GM18499 (cell line): ENCODE measurements at regions not wholly inside any gene's neighbourhood (a gene's known extent, or its start where the extent isn't known, plus 50 kb on each side); places are given as distances from the start of the nearest gene placed in this dataset.
"Not testable (repeated sequence)": the region's sequence is repeated elsewhere in the genome, so short reads cannot be mapped to it uniquely, and the experiment has no call there.

ENCODE experiments used
- ATAC-seq: cut with Tn5 transposase; IDR thresholded peaks from one replicate; pipeline ENCODE4 v1.9.1; 2021; ENCODE audit warnings: moderate number of reproducible peaks; ENCODE audit not compliant: insufficient read depth, unreplicated experiment

DNA sequence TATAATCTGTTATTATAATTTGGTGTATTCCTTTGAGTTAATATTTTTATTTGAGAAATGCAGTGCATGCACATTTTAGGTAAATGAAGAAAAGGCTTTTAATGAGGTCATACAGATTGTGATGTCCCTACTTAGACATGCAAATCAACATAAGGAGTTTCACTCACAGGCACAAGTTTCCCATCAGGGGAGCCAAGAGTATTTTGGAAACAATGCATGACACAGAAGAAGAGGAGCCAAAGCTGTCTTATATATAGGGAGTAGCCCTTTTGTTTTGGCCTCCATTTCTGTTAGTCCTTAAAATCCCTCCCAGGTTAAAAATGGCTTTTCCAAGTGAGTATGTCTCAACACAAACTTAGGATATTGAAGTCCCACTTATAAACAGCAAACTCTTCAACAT lies 703.4 kb upstream of the ANKRD30A start:
- no peak for ATAC-seq

- ATAC-seq = no peak
These were observed 708.9 kb upstream of the ANKRD30A start for GRCh38 chr10:36416513-36416912.

DNA sequence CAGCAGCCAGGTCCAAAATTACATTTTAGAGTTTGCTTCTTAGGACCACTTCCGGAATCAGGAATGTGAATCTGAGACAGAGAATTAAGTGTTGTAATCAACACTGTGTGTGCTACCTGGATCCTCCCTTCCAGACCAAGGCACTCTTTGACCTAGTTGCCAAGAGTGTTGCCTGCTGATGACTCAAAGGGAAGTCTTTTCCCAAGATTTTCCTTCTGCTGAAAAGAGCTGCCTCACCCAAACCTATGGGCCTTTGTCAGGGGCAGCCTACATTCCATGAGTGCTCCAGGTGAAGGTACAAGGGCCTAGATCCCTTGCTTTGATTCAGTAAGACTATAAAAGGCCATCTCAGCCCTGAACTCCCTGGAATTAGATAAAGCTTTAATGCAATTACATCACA lies 712.5 kb upstream of the ANKRD30A start:
- ATAC-seq = no peak

- ATAC-seq = not testable (repeated sequence)
These were observed 725.2 kb upstream of the ANKRD30A start for GRCh38 chr10:36400238-36400637.

DNA sequence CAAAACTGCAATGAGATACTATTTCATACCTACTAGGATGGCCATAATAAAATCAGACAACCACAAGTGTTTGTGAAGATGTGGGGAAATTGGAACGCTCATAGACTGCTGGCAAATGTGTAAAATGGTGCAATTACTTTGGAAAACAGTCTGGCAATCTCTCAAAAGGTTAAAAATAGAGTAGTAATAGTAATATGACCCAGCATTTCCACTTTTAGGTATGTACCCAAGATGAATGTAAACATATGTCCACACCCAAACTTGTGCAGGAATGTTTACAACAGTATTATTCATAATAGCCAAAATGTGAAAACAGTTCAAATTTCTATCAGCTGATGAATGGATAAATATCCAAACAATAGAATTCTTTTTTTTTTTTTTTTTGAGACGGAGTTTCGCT lies 731.6 kb upstream of the ANKRD30A start:
- ATAC-seq = no peak

DNA sequence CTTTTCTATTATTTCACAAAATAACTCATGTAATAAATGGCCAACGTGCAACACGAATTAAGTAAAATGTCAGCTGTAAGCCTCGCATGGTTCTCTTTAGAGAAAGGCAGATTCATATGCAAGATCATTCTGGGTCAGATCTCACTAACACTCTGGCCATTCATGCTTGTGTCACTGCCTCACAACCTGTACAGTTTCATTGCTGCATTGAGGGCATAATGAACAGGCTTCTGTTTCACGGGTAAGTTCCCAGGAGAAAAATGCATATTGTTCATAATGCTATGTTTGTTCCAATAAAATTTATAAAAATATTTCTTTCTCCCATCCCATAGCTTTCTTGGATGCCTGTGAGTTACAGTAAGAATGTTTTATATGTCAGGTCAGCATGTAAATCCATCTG lies 734.0 kb upstream of the ANKRD30A start:
- no peak for ATAC-seq

- ATAC-seq = no peak
These were observed 735.2 kb upstream of the ANKRD30A start for GRCh38 chr10:36390221-36390620.

- no peak for ATAC-seq
These were observed 737.2 kb upstream of the ANKRD30A start for GRCh38 chr10:36388166-36388565.

DNA sequence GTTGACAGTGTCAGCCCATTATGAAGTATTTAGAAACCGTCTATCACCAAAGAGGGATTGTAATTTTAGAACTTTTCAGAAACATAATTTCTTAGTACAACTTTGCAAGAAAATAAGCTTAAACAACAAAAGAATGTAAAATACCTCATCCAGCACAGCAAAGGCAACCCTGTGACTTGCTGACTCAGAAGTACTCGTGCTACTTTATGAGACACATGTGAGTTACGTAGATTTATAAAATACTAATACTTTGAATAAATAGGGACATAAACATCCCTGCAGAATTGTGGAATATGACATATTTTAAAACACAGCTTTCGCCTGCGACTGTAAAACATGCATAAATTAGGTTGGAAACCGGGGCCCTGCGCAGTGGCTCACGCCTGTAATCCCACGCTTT lies 739.7 kb upstream of the ANKRD30A start:
- ATAC-seq = no peak

DNA sequence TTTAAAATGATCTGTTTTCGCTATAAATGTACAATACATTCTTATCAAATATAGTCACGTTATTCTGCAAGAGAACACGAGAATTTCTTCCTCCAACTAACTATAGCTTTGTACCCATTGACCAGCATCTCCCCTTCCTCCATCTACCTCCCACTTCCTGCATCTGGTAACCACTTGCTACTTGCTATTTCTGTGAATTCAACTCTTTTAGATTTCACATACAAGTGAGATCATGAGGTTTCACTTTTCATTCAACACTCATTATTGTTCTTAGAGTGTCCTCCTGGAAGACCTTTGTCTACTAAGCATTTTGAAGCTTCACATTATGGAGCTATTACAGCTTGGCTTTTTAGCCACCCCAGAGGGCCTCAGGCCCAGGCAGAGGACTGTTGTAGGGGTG lies 741.3 kb upstream of the FZD8 start:
- no peak for ATAC-seq

DNA sequence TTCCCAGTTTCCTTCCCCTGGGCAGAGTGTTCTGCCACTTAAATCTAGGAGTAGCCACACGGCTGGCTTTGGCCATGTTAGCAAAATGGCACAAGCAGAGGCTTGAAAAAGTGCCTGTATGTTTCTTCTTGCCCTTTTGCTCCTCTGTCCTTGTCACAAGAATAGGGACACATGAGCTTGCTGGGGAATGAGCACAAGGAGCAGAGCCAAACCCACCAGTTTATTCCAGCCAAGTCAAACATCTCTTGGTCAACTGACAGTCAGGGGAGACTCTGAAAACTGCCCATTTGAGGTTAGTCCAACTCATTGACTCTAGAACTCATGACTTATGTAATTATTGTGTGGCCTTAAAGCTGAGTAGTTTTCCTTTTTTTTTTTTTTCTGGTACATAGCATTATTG lies 739.7 kb upstream of the FZD8 start:
- ATAC-seq = no peak

- no peak for ATAC-seq
These were observed 738.4 kb upstream of the FZD8 start for GRCh38 chr10:36380538-36380937.

DNA sequence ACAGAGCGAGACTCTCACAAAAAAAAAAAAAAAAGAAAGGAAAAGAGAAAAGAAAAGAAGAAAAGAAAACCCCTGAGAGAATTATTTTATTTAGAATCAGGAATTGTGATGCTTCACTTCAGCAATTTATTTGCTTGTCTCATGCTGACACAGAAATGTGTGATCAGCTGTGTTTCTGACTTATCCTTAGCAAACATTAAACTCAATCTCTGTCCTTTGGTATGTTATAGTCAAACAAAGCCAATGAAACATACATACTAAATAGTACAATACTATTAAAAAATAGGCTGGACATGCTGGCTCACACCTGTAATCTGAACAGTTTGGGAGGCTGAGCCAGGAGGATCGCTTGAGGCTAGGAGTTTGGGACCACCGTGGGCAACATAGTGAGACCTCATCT lies 733.0 kb upstream of the FZD8 start:
- no peak for ATAC-seq

- ATAC-seq = no peak
These were observed 731.5 kb upstream of the FZD8 start for GRCh38 chr10:36373424-36374096.

GRCh38 chr10:36367362-36367761 lies 725.3 kb upstream of the FZD8 start:
- no peak for ATAC-seq

GRCh38 chr10:36366843-36367242 lies 724.7 kb upstream of the FZD8 start:
- ATAC-seq = no peak

DNA sequence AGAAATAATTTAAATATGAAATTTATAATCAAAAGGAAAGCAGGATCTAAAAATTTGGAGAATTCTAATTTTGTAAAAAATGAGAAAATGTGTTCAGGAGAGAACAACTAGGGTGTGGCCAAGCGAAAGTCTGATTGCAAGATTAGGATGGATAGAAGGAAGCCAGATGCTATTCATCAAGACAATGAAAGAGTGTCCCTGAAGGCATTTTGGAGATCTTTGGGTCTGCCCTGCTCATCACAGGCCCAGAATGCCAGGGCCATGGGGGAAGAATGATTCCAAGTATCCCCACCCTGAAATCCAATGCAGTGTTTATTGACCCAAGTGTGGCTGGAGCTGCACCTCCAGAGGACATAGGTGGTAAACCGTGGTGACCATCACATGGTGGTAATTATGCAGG lies 724.0 kb upstream of the FZD8 start:
- no peak for ATAC-seq

- no peak for ATAC-seq
These were observed 720.2 kb upstream of the FZD8 start for GRCh38 chr10:36362257-36362656.

- ATAC-seq = no peak
These were observed 716.6 kb upstream of the FZD8 start for GRCh38 chr10:36358736-36359135.

DNA sequence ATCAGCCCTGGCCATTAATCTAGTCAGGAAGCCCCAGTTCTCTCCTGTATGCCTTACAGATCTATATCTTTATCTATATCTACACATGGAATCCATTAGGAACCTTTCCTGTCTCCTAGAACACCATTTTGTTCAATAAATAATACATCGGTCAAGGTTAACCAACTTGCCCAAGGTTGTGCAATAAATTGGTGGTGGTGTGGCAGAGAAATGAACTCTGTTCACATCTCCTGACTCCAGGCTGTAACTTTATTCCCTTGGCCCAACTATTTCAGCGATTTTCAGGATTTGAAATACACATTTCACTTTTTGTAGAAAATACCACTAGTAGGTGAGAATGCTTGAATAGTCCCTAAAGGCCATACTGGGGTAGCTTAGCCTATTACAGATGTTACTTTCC lies 712.5 kb upstream of the FZD8 start:
- no peak for ATAC-seq

GRCh38 chr10:36351159-36351558 lies 709.1 kb upstream of the FZD8 start:
- ATAC-seq = no peak

GRCh38 chr10:36349445-36350078 lies 707.5 kb upstream of the FZD8 start:
- ATAC-seq = no peak
